MM.1S (cell line): ENCODE measurements at regions not wholly inside any gene's neighbourhood (a gene's known extent, or its start where the extent isn't known, plus 50 kb on each side); places are given as distances from the start of the nearest gene placed in this dataset.
"Not testable (repeated sequence)": the region's sequence is repeated elsewhere in the genome, so short reads cannot be mapped to it uniquely, and the experiment has no call there.

Experiments used
- EZH2 ChIP-seq: fragments of 300-600 bp; sonication (generic); optimal IDR thresholded peaks from 2 replicates; pipeline ENCODE3; 2017; ENCODE audit warnings: low read depth, mild to moderate bottlenecking, antibody characterized with exemption, low read length, mixed read lengths
- EZH2phosphoT487 ChIP-seq: fragments of 300-600 bp; sonication (generic); IDR thresholded peaks from 2 replicates; pipeline ENCODE4 v1.6.1; 2018; ENCODE audit warnings: antibody characterized with exemption, low read length
- TF ChIP-seq, protein P1 (sequence below): fragments of 300-600 bp; sonication (generic); IDR thresholded peaks from 2 replicates; pipeline ENCODE4 v1.5.1; 2016; ENCODE audit warnings: antibody characterized with exemption, low read length, mixed read lengths

DNA sequence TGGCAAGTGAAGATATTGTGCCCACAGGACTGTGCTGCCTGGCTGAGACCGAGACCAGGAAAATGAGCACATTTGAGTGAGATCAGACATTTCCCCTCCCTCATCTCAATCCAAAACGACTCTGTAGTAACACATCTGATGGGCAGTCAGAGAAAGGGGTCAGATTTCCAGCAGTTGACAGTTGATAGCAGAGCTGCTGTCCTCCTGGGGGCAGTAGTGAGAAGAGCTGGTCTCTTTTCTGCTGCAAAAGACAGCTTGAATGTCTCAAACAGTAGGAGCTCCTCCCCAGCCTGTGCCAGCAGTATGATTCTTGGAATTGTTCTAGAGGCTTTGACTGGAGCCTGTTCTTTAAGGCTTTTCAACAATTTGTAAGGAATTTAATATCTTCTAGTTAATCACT lies 1396.3 kb downstream of the RPIA start:
- TF ChIP-seq EZH2, EZH2phosphoT487: not testable (repeated sequence)
- TF ChIP-seq, protein P1, sequence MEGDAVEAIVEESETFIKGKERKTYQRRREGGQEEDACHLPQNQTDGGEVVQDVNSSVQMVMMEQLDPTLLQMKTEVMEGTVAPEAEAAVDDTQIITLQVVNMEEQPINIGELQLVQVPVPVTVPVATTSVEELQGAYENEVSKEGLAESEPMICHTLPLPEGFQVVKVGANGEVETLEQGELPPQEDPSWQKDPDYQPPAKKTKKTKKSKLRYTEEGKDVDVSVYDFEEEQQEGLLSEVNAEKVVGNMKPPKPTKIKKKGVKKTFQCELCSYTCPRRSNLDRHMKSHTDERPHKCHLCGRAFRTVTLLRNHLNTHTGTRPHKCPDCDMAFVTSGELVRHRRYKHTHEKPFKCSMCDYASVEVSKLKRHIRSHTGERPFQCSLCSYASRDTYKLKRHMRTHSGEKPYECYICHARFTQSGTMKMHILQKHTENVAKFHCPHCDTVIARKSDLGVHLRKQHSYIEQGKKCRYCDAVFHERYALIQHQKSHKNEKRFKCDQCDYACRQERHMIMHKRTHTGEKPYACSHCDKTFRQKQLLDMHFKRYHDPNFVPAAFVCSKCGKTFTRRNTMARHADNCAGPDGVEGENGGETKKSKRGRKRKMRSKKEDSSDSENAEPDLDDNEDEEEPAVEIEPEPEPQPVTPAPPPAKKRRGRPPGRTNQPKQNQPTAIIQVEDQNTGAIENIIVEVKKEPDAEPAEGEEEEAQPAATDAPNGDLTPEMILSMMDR, result peak; percentile 15; the same call in 1 of the 2 replicates
